Stimulated activated CD4-positive, alpha-beta T cell treated with anti-CD3 and anti-CD28 coated beads, Interleukin-15, amount 100 ng/mL, for 24 hours (primary cell): ENCODE measurements at regions not wholly inside any gene's neighbourhood (a gene's known extent, or its start where the extent isn't known, plus 50 kb on each side); places are given as distances from the start of the nearest gene placed in this dataset.

Experiments used
- DNase-seq: peaks from one replicate; pipeline ENCODE4 v3.0.0-alpha.2; 2020

GRCh38 chr6:155970472-155970871 lies 514.8 kb upstream of the NOX3 start:
- DNase-seq, result no peak

GRCh38 chr6:155968921-155969320 lies 513.3 kb upstream of the NOX3 start:
- no peak for DNase-seq

- DNase-seq, result no peak
Measured at GRCh38 chr6:155967322-155967721, 511.7 kb upstream of the NOX3 start.

GRCh38 chr6:155964544-155964943 lies 508.9 kb upstream of the NOX3 start:
- DNase-seq, result no peak

- DNase-seq, result no peak
Measured at GRCh38 chr6:155962276-155962675, 506.6 kb upstream of the NOX3 start.

GRCh38 chr6:155959898-155960495 lies 504.4 kb upstream of the NOX3 start:
- DNase-seq, result no peak

- no peak for DNase-seq
Measured at GRCh38 chr6:155958550-155958949, 502.9 kb upstream of the NOX3 start.

GRCh38 chr6:155955038-155955437 lies 499.4 kb upstream of the NOX3 start:
- no peak for DNase-seq

GRCh38 chr6:155954149-155954548 lies 498.5 kb upstream of the NOX3 start:
- DNase-seq, result no peak

- no peak for DNase-seq
Measured at GRCh38 chr6:155949256-155949655, 493.6 kb upstream of the NOX3 start.

GRCh38 chr6:155946860-155947259 lies 491.2 kb upstream of the NOX3 start:
- DNase-seq, result no peak

- DNase-seq, result no peak
Measured at GRCh38 chr6:155943635-155944034, 488.0 kb upstream of the NOX3 start.

- DNase-seq, result no peak
Measured at GRCh38 chr6:155939253-155939652, 483.6 kb upstream of the NOX3 start.

GRCh38 chr6:155936551-155936950 lies 480.9 kb upstream of the NOX3 start:
- no peak for DNase-seq

- no peak for DNase-seq
Measured at GRCh38 chr6:155936127-155936526, 480.5 kb upstream of the NOX3 start.

- no peak for DNase-seq
Measured at GRCh38 chr6:155916846-155917624, 461.4 kb upstream of the NOX3 start.

- DNase-seq, result no peak
Measured at GRCh38 chr6:155915651-155916050, 460.0 kb upstream of the NOX3 start.

- no peak for DNase-seq
Measured at GRCh38 chr6:155913816-155914215, 458.2 kb upstream of the NOX3 start.

GRCh38 chr6:155909710-155910109 lies 454.1 kb upstream of the NOX3 start:
- DNase-seq, result no peak

GRCh38 chr6:155895641-155896040 lies 440.0 kb upstream of the NOX3 start:
- no peak for DNase-seq

- DNase-seq, result no peak
Measured at GRCh38 chr6:155894758-155895157, 439.1 kb upstream of the NOX3 start.

- DNase-seq, result no peak
Measured at GRCh38 chr6:155894262-155894661, 438.6 kb upstream of the NOX3 start.

- DNase-seq, result no peak
Measured at GRCh38 chr6:155890409-155890808, 434.8 kb upstream of the NOX3 start.

GRCh38 chr6:155889410-155889809 lies 433.8 kb upstream of the NOX3 start:
- no peak for DNase-seq

GRCh38 chr6:155887421-155887820 lies 431.8 kb upstream of the NOX3 start:
- DNase-seq, result no peak
